ENCODE measurements at regions not wholly inside any gene's neighbourhood (a gene's known extent, or its start where the extent isn't known, plus 50 kb on each side); places are given as distances from the start of the nearest gene placed in this dataset.
A peak's percentile ranks its signal among the peaks of the same experiment; 100 is the strongest.

DNA sequence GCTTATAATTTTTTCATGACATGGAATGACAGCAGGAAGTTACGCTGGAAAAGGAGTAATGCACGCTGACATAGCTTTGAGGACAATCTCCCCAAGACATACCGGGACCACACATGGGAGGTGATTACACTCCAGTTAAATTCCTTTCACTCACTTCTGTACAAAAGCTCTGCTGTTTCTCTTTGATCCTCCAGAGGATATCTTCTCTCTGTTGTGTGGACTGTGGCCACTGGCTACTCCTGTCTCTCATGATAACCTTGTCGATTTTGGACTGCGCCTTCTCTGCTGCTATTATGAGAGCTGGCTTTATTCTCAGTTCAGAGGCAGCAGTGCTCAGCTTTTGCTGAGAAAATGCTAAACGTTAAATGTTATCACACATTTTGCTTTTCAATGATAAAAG is 464.6 kb downstream of the FGF9 start:
- DNase-seq (ENCODE audit: low spot score in 2 of 2, unreplicated experiment in 2 of 2) = no peak
- H3K9me3 Mint-ChIP-seq = peaks cover 16% of the 10 kb centered on the region
- peaks cover 2% of the 10 kb centered on the region for H3K36me3 Mint-ChIP-seq
- TF ChIP-seq, protein P1, sequence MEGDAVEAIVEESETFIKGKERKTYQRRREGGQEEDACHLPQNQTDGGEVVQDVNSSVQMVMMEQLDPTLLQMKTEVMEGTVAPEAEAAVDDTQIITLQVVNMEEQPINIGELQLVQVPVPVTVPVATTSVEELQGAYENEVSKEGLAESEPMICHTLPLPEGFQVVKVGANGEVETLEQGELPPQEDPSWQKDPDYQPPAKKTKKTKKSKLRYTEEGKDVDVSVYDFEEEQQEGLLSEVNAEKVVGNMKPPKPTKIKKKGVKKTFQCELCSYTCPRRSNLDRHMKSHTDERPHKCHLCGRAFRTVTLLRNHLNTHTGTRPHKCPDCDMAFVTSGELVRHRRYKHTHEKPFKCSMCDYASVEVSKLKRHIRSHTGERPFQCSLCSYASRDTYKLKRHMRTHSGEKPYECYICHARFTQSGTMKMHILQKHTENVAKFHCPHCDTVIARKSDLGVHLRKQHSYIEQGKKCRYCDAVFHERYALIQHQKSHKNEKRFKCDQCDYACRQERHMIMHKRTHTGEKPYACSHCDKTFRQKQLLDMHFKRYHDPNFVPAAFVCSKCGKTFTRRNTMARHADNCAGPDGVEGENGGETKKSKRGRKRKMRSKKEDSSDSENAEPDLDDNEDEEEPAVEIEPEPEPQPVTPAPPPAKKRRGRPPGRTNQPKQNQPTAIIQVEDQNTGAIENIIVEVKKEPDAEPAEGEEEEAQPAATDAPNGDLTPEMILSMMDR (IDR thresholded peaks at IDR 0.05; ENCODE audit: unreplicated experiment) = no peak
- H3K27me3 Mint-ChIP-seq (ENCODE audit: low read depth) = no peaks in the 10 kb centered on the region
- peaks cover 19% of the 10 kb centered on the region for H3K4me1 Mint-ChIP-seq
- peak overlapping the region; percentile 71 for H3K27ac Mint-ChIP-seq
- no peak overlapping the region for H3K4me3 Mint-ChIP-seq

DNA sequence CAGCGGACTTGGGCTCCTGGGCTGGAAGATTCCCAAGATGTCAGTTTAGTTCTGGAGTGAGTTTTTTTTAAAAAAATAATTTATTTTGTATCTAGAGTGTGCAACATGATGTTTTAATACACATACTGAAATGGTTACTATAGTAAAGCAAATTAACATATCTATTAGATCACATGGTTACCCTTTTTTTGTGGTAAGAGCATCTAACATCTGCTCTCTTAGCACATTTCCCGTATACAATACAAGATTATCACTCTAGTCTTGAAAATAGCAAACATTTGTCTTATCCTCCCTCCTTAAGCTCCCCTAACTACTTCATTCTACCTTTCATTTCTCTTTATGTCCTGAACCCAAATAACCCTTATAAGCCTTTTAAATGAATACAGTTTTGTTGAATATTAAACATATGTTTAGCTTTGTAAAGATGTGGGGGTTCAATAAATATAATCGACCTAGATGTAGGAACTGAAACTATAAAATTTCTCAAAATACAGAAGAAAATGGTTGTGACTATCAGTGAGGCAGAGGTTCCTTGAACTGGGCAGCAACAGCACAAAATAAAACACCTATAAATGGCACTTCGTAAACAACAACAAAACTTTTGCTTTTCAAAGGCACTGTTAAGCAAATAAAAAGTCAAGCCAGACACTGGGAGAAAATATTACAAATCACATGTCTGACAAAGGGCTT is 466.6 kb downstream of the FGF9 start:
- H3K27me3 Mint-ChIP-seq (ENCODE audit: low read depth) = no peaks in the 10 kb centered on the region
- H3K4me1 Mint-ChIP-seq = peaks cover 14% of the 10 kb centered on the region
- no peak overlapping the region for H3K4me3 Mint-ChIP-seq
- H3K27ac Mint-ChIP-seq = no peak overlapping the region
- DNase-seq (ENCODE audit: low spot score in 2 of 2, unreplicated experiment in 2 of 2) = no peak
- H3K36me3 Mint-ChIP-seq = peaks cover 2% of the 10 kb centered on the region
- TF ChIP-seq, protein P1 (IDR thresholded peaks at IDR 0.05; ENCODE audit: unreplicated experiment) = no peak
- peaks cover 8% of the 10 kb centered on the region for H3K9me3 Mint-ChIP-seq

DNA sequence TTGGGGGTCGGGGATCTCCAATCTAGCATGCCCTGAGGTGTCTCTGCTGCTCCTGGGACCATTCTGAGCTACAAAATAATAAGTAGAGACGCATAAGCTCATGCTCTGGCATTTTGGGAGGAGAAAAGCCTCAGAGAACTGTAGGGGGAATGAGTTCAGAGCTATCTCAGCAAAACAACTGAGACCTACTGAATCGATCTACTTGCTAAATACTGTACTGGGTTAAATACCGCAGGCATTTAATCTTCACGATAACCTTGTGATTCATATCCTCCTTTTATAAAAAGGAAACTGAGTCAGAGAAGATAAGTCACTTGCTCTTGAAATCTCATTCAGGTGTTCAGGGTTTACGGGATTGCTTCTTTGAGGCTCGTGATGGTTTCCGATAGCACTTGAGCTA is 468.1 kb downstream of the FGF9 start:
- no peak overlapping the region for H3K27ac Mint-ChIP-seq
- H3K36me3 Mint-ChIP-seq = peaks cover 2% of the 10 kb centered on the region
- H3K9me3 Mint-ChIP-seq = peaks cover 20% of the 10 kb centered on the region
- no peak for DNase-seq (ENCODE audit: low spot score in 2 of 2, unreplicated experiment in 2 of 2)
- H3K27me3 Mint-ChIP-seq (ENCODE audit: low read depth) = no peaks in the 10 kb centered on the region
- no peak overlapping the region for H3K4me3 Mint-ChIP-seq
- peaks cover 14% of the 10 kb centered on the region for H3K4me1 Mint-ChIP-seq
- TF ChIP-seq, protein P1 (IDR thresholded peaks at IDR 0.05; ENCODE audit: unreplicated experiment) = no peak

DNA sequence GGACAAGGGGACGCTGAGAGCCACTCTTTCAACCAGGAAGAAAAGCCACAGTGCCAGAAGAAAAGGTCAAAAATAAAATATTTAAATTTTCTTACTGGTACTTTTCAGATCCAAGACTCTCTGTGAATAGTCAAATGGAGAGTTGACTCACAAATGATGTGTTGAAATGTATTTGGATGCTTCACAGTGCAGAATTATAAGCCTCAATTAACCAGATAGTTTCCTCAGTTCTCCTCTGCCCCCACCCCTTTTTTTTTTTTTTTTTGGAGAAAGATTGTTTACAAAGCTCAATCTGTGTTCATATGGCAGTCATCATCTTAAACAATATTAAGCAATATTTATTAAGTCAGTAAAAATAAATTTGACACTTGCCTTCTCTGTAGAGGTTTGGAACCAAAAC is 470.8 kb downstream of the FGF9 start:
- TF ChIP-seq, protein P1 (IDR thresholded peaks at IDR 0.05; ENCODE audit: unreplicated experiment) = no peak
- no peaks in the 10 kb centered on the region for H3K36me3 Mint-ChIP-seq
- H3K27ac Mint-ChIP-seq = no peak overlapping the region
- H3K9me3 Mint-ChIP-seq = peaks cover 17% of the 10 kb centered on the region
- H3K4me3 Mint-ChIP-seq = no peak overlapping the region
- no peaks in the 10 kb centered on the region for H3K4me1 Mint-ChIP-seq
- DNase-seq (ENCODE audit: low spot score in 2 of 2, unreplicated experiment in 2 of 2) = no peak
- H3K27me3 Mint-ChIP-seq (ENCODE audit: low read depth) = no peaks in the 10 kb centered on the region

DNA sequence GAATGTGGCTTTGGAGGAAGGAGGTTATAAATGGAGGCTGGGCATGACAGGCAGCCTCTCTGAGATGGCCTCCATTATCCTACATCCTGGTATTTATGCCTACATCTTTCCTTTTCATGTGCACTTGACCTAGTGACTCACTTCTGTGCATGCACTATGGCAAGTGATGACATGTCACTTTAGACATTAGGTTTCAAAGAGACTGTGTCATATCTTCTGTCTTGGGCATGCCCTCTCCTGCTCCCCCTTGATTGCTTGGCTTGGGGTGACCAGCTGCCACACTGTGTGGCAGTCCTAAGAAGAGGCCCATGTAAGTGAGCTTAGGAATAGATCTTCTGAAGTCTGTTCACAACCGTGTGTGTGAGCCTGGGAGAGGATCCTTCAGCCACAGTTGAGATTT is 472.8 kb downstream of the FGF9 start:
- no peaks in the 10 kb centered on the region for H3K4me1 Mint-ChIP-seq
- TF ChIP-seq, protein P1 (IDR thresholded peaks at IDR 0.05; ENCODE audit: unreplicated experiment) = no peak
- no peak overlapping the region for H3K27ac Mint-ChIP-seq
- no peaks in the 10 kb centered on the region for H3K27me3 Mint-ChIP-seq (ENCODE audit: low read depth)
- H3K36me3 Mint-ChIP-seq = no peaks in the 10 kb centered on the region
- no peak overlapping the region for H3K4me3 Mint-ChIP-seq
- peaks cover 13% of the 10 kb centered on the region for H3K9me3 Mint-ChIP-seq
- no peak for DNase-seq (ENCODE audit: low spot score in 2 of 2, unreplicated experiment in 2 of 2)

Measured in mesothelial cell of epicardium (in vitro differentiated cells).